ENCODE measurements at regions not wholly inside any gene's neighbourhood (a gene's known extent, or its start where the extent isn't known, plus 50 kb on each side); places are given as distances from the start of the nearest gene placed in this dataset.

- H3K27ac ChIP-seq (ENCODE audit: low read depth in 1 of 2, low read length in 2 of 2) = no peak overlapping the region
- Mint-ChIP-seq H3K9me3 (no peaks in the 10 kb centered on the region), H3K4me1 (ENCODE audit: low read depth) (no peaks in the 10 kb centered on the region), H3K27ac (no peak overlapping the region), H3K27me3 (no peaks in the 10 kb centered on the region), H3K4me3 (no peak overlapping the region), H3K36me3 (ENCODE audit: low read depth) (no peaks in the 10 kb centered on the region)
- H3K9me3 ChIP-seq (ENCODE audit: control insufficient read depth in 1 of 2, insufficient read depth in 1 of 2, low read length in 2 of 2) = no peaks in the 10 kb centered on the region
- ChIA-PET POLR2A (no interaction called here), CTCF (no interaction called here)
- peaks cover 8% of the 10 kb centered on the region for H3K4me1 ChIP-seq (ENCODE audit: insufficient read depth, low read length)
- TF ChIP-seq CTCF (IDR thresholded peaks at IDR 0.05) = no peak
- H3K36me3 ChIP-seq (ENCODE audit: insufficient read depth, low read length) = no peaks in the 10 kb centered on the region
- DNase-seq (peak in 2 of 14 experiments; percentile 20 to 37), ATAC-seq (ENCODE audit: poor library complexity) (no peak)
- H3K4me3 ChIP-seq (ENCODE audit: low read length) = no peak overlapping the region
- no peaks in the 10 kb centered on the region for H3K27me3 ChIP-seq (ENCODE audit: control insufficient read depth in 1 of 2, insufficient read depth in 2 of 2, low read length in 2 of 2)
- intact Hi-C loops (cut with DNase I, micrococcal nuclease) = no loop called here
These were observed 143.3 kb upstream of the ZEB2 start for GRCh38 chr2:144663207-144663606.

GRCh38 chr2:144660518-144661316, 140.8 kb upstream of the ZEB2 start:
- peak in 3 of 14 experiments; percentile 11 to 72 (median 59) for DNase-seq
- H3K4me1 Mint-ChIP-seq (ENCODE audit: low read depth) = no peaks in the 10 kb centered on the region
- intact Hi-C loops (cut with DNase I, micrococcal nuclease) = no loop called here
- H3K27me3 Mint-ChIP-seq = no peaks in the 10 kb centered on the region
- Histone ChIP-seq H3K36me3 (ENCODE audit: insufficient read depth, low read length) (no peaks in the 10 kb centered on the region), H3K9me3 (ENCODE audit: control insufficient read depth in 1 of 2, insufficient read depth in 1 of 2, low read length in 2 of 2) (no peaks in the 10 kb centered on the region), H3K4me1 (ENCODE audit: insufficient read depth, low read length) (peaks cover 8% of the 10 kb centered on the region), H3K27ac (ENCODE audit: low read depth in 1 of 2, low read length in 2 of 2) (peak overlapping the region in 1 of 2 donors; percentile 35), H3K4me3 (ENCODE audit: low read length) (no peak overlapping the region), H3K27me3 (ENCODE audit: control insufficient read depth in 1 of 2, insufficient read depth in 2 of 2, low read length in 2 of 2) (no peaks in the 10 kb centered on the region)
- ATAC-seq (ENCODE audit: poor library complexity) = no peak
- no peaks in the 10 kb centered on the region for H3K36me3 Mint-ChIP-seq (ENCODE audit: low read depth)
- no peaks in the 10 kb centered on the region for H3K9me3 Mint-ChIP-seq
- ChIA-PET CTCF (no interaction called here), POLR2A (interaction anchor here (0.6 kb wide), 1 partner anchor 822 kb away, joined by 3 read pairs; no protein-coding TSS in a partner anchor)
- no peak overlapping the region for H3K4me3 Mint-ChIP-seq
- no peak overlapping the region for H3K27ac Mint-ChIP-seq
- no peak for TF ChIP-seq CTCF (IDR thresholded peaks at IDR 0.05)

GRCh38 chr2:144659731-144660275, 139.9 kb upstream of the ZEB2 start:
- DNase-seq (peak in 10 of 14 experiments; percentile 3 to 86 (median 21)), ATAC-seq (ENCODE audit: poor library complexity) (peak; percentile 78)
- H3K27ac Mint-ChIP-seq = no peak overlapping the region
- intact Hi-C loops (cut with DNase I, micrococcal nuclease) = no loop called here
- TF ChIP-seq CTCF (IDR thresholded peaks at IDR 0.05) = no peak
- H3K36me3 ChIP-seq (ENCODE audit: insufficient read depth, low read length) = no peaks in the 10 kb centered on the region
- CTCF ChIA-PET = interaction anchor here (1.0 kb wide), 1 partner anchor 9 kb away, joined by 3 read pairs; no protein-coding TSS in a partner anchor
- POLR2A ChIA-PET = no interaction called here
- no peaks in the 10 kb centered on the region for H3K36me3 Mint-ChIP-seq (ENCODE audit: low read depth)
- no peaks in the 10 kb centered on the region for H3K27me3 Mint-ChIP-seq
- no peaks in the 10 kb centered on the region for H3K27me3 ChIP-seq (ENCODE audit: control insufficient read depth in 1 of 2, insufficient read depth in 2 of 2, low read length in 2 of 2)
- no peak overlapping the region for H3K4me3 Mint-ChIP-seq
- H3K27ac ChIP-seq (ENCODE audit: low read depth in 1 of 2, low read length in 2 of 2) = peak overlapping the region in 1 of 2 donors; percentile 35
- H3K4me1 Mint-ChIP-seq (ENCODE audit: low read depth) = no peaks in the 10 kb centered on the region
- no peaks in the 10 kb centered on the region for H3K9me3 ChIP-seq (ENCODE audit: control insufficient read depth in 1 of 2, insufficient read depth in 1 of 2, low read length in 2 of 2)
- no peaks in the 10 kb centered on the region for H3K9me3 Mint-ChIP-seq
- H3K4me1 ChIP-seq (ENCODE audit: insufficient read depth, low read length) = peaks cover 8% of the 10 kb centered on the region
- no peak overlapping the region for H3K4me3 ChIP-seq (ENCODE audit: low read length)
